ENCODE measurements at regions not wholly inside any gene's neighbourhood (a gene's known extent, or its start where the extent isn't known, plus 50 kb on each side); places are given as distances from the start of the nearest gene placed in this dataset.

- H3K4me3 ChIP-seq (ENCODE audit: low read depth, low read length), result no peak overlapping the region
- TF ChIP-seq, protein P1, sequence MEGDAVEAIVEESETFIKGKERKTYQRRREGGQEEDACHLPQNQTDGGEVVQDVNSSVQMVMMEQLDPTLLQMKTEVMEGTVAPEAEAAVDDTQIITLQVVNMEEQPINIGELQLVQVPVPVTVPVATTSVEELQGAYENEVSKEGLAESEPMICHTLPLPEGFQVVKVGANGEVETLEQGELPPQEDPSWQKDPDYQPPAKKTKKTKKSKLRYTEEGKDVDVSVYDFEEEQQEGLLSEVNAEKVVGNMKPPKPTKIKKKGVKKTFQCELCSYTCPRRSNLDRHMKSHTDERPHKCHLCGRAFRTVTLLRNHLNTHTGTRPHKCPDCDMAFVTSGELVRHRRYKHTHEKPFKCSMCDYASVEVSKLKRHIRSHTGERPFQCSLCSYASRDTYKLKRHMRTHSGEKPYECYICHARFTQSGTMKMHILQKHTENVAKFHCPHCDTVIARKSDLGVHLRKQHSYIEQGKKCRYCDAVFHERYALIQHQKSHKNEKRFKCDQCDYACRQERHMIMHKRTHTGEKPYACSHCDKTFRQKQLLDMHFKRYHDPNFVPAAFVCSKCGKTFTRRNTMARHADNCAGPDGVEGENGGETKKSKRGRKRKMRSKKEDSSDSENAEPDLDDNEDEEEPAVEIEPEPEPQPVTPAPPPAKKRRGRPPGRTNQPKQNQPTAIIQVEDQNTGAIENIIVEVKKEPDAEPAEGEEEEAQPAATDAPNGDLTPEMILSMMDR (IDR thresholded peaks at IDR 0.05; ENCODE audit: low read depth, low read length), result no peak
Measured at GRCh38 chr4:8769645-8770517, 101.8 kb downstream of the HMX1 start.

DNA sequence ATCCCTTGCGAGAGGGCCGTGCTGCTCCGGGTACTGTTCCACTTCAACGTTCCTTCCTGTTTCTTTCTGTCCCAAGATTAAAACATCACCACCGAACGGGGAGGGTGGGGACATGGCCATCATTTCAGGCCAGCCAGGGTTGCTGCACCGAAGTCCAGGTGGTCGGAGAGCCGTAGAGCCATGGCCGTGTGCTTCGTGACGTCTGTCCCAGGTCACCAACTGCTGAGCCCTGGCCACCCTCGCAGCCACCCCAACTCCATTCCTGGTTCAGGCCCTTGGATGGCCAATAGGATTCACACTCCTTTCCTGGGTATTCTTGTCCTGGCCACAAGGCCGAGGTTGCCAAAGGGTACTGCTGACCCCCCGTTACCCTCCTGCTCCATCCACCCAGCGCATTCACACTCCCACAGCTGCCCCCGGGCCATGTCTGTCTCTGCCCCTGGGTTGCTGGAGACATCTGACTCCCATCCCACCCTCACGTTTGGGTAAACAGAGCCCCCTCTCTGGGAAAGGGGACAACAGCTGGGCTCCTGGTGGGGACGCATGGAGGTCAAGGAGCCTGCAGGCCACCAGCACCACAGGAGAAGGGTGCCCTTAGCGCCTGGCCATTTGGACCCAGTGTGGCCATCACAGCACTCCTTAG is 103.2 kb downstream of the HMX1 start:
- TF ChIP-seq, protein P1 (IDR thresholded peaks at IDR 0.05; ENCODE audit: low read depth, low read length), result no peak
- H3K4me3 ChIP-seq (ENCODE audit: low read depth, low read length), result no peak overlapping the region

DNA sequence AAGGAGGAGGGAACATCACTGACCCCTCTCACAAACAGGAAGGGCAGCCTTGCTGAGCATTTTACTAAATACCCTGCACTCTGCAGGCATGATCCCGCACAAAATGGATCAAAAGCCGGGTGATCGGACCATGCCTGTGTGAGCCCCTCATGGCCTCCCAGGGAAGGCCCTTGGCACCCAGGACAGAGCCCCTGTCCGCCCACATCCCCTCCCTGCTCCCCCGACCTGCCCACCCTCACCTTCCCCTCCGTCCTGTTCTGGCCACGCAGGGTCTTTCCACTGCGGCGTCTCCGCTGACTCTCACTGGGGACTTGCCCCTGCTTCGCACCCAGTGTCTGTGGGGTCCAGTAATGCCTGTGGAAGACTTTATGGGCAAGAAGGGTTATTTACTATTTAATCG is 105.0 kb downstream of the HMX1 start:
- TF ChIP-seq, protein P1 (IDR thresholded peaks at IDR 0.05; ENCODE audit: low read depth, low read length), result no peak
- no peak overlapping the region for H3K4me3 ChIP-seq (ENCODE audit: low read depth, low read length)

DNA sequence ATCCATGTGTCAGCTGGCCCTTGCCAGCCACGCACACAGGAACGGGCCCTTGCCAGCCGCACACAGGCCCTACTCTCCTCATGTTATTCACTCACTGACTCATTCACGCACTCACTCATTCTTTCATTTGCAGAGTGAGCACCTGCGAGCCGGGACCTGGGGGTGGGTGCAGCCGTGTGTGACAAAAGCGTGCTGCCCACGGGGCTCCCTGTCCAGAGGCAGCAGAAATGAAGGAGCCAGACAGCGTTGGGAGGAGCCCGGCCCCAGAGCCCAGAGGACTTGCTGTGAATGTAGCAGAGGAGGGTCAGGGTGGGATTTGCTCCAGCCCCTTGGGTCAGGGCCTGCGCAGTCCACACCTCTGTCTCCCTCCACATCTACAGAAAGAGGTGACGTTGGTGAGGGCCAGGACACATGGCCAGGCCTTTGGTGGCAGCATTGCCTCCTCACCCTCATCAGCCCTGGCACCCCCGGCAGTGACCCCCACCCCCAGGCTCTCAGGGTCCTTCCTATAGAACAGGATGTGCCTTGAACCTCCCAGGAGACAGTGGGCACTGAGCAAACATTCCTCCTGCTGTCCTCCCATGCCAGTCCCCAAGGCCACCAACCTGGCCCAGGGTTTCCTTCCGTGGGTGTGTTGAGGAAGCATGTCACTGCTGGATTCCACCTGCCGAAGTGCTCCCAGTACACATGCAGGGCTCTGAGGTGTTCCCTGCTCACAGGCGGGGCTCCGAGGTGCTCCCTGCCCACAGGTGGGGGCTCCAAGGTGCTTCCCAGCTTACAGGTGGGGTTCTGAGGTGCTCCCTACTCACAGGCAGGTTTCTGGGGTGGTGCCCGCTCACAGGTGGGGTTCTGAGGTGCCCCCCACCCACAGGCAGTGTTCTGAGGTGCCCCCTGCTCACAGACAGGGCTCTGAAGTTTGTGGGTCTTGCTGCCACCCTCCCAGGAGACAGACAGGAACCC is 105.7 kb downstream of the HMX1 start:
- TF ChIP-seq, protein P1 (IDR thresholded peaks at IDR 0.05; ENCODE audit: low read depth, low read length), result no peak
- no peak overlapping the region for H3K4me3 ChIP-seq (ENCODE audit: low read depth, low read length)

- no peak overlapping the region for H3K4me3 ChIP-seq (ENCODE audit: low read depth, low read length)
- TF ChIP-seq, protein P1 (IDR thresholded peaks at IDR 0.05; ENCODE audit: low read depth, low read length), result no peak
Measured at GRCh38 chr4:8765084-8765483, 106.6 kb downstream of the HMX1 start.

GRCh38 chr4:8763966-8764901 is 107.4 kb downstream of the HMX1 start:
- TF ChIP-seq, protein P1 (IDR thresholded peaks at IDR 0.05; ENCODE audit: low read depth, low read length), result no peak
- no peak overlapping the region for H3K4me3 ChIP-seq (ENCODE audit: low read depth, low read length)

All from WI38 (cell line).